ENCODE measurements at regions not wholly inside any gene's neighbourhood (a gene's known extent, or its start where the extent isn't known, plus 50 kb on each side); places are given as distances from the start of the nearest gene placed in this dataset.
"Not testable (repeated sequence)": the region's sequence is repeated elsewhere in the genome, so short reads cannot be mapped to it uniquely, and the experiment has no call there.

DNA sequence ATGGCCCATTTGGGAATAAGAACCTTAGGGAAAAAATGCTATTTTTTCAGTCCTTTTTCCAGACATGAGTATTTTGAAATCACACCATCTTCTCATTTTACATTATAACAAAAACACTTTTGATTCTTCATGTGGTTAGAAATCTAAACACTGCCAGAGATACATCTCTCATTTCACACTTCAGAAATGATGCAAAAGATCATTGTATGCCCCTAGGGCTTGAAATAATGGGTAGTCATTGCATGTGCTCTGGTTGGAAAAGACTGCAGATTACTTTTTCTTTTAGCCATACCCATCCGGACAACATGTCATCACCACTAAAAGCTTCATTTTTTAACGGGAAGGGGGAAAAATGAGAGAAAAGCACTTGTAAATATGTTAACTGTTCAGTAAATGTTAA lies 1152.2 kb upstream of the ADGRL4 start:
- Histone ChIP-seq H3K4me3 (ENCODE audit: low read length) (no peak overlapping the region), H3K4me1 (ENCODE audit: insufficient read depth, low read length) (no peaks in the 10 kb centered on the region), H3K36me3 (ENCODE audit: insufficient read depth, low read length) (no peaks in the 10 kb centered on the region), H3K9me3 (ENCODE audit: low read length) (no peaks in the 10 kb centered on the region), H3K27ac (ENCODE audit: low read depth, low read length) (no peak overlapping the region), H3K27me3 (ENCODE audit: insufficient read depth, low read length, poor library complexity, severe bottlenecking) (no peaks in the 10 kb centered on the region)
- Mint-ChIP-seq H3K27ac (no peak overlapping the region), H3K27me3 (no peaks in the 10 kb centered on the region), H3K36me3 (no peaks in the 10 kb centered on the region), H3K4me3 (no peak overlapping the region), H3K4me1 (no peaks in the 10 kb centered on the region), H3K9me3 (peaks cover 4 to 23% (median 17%) of the 10 kb centered on the region in 5 donors)
- DNase-seq, result no peak
- CTCF ChIA-PET, result no interaction called here
- POLR2A ChIA-PET, result no interaction called here

DNA sequence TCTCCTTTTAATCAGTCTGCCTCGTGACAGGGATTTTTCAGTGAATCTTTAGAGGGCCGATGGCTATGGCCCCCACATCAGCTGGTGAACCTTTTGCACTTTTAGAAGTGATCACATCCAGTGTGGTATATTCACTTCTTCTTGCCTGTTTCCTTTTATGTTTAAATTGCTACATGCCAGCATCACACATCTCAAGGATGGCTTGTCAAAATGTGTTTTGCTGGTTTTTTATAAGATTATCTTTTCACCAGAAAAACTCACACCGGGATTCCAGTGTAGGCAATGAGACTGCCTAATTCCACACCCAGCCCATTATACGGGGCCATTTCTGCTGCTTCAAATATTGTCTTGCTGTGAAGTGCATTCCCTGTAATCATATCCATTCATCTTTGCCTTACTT lies 1151.7 kb upstream of the ADGRL4 start:
- CTCF ChIA-PET, result no interaction called here

GRCh38 chr1:80155371-80155770 lies 1148.8 kb upstream of the ADGRL4 start:
- Histone ChIP-seq H3K27me3 (ENCODE audit: insufficient read depth, low read length, poor library complexity, severe bottlenecking) (no peaks in the 10 kb centered on the region), H3K4me1 (ENCODE audit: insufficient read depth, low read length) (no peaks in the 10 kb centered on the region), H3K9me3 (ENCODE audit: low read length) (no peaks in the 10 kb centered on the region), H3K27ac (ENCODE audit: low read depth, low read length) (no peak overlapping the region), H3K4me3 (ENCODE audit: low read length) (no peak overlapping the region), H3K36me3 (ENCODE audit: insufficient read depth, low read length) (no peaks in the 10 kb centered on the region)
- Mint-ChIP-seq H3K27ac (no peak overlapping the region), H3K9me3 (peaks cover 10 to 39% (median 16%) of the 10 kb centered on the region in 5 donors), H3K27me3 (no peaks in the 10 kb centered on the region), H3K4me1 (no peaks in the 10 kb centered on the region), H3K36me3 (peaks cover 0 to 3% (median 1%) of the 10 kb centered on the region in 3 donors), H3K4me3 (no peak overlapping the region)
- CTCF ChIA-PET, result no interaction called here
- POLR2A ChIA-PET, result no interaction called here
- no peak for DNase-seq

More for the DNA sequence above, 1151.7 kb upstream of the ADGRL4 start:
- POLR2A ChIA-PET, result no interaction called here
- no peak overlapping the region for H3K4me3 ChIP-seq (ENCODE audit: low read length)
- no peaks in the 10 kb centered on the region for H3K9me3 ChIP-seq (ENCODE audit: low read length)
- H3K4me1 ChIP-seq (ENCODE audit: insufficient read depth, low read length), result no peaks in the 10 kb centered on the region
- Mint-ChIP-seq H3K4me3 (no peak overlapping the region), H3K36me3 (no peaks in the 10 kb centered on the region), H3K9me3 (peaks cover 5 to 23% (median 17%) of the 10 kb centered on the region in 5 donors), H3K4me1 (no peaks in the 10 kb centered on the region), H3K27ac (no peak overlapping the region), H3K27me3 (no peaks in the 10 kb centered on the region)
- no peaks in the 10 kb centered on the region for H3K27me3 ChIP-seq (ENCODE audit: insufficient read depth, low read length, poor library complexity, severe bottlenecking)
- no peak for DNase-seq
- H3K36me3 ChIP-seq (ENCODE audit: insufficient read depth, low read length), result no peaks in the 10 kb centered on the region
- no peak overlapping the region for H3K27ac ChIP-seq (ENCODE audit: low read depth, low read length)

GRCh38 chr1:80154176-80154575 lies 1147.6 kb upstream of the ADGRL4 start:
- Mint-ChIP-seq H3K9me3 (peaks cover 4 to 30% (median 19%) of the 10 kb centered on the region in 5 donors), H3K27me3 (no peaks in the 10 kb centered on the region), H3K36me3 (peaks cover 0 to 3% (median 1%) of the 10 kb centered on the region in 3 donors), H3K4me3 (no peak overlapping the region), H3K27ac (no peak overlapping the region), H3K4me1 (no peaks in the 10 kb centered on the region)
- H3K4me3 ChIP-seq (ENCODE audit: low read length), result no peak overlapping the region
- no peaks in the 10 kb centered on the region for H3K36me3 ChIP-seq (ENCODE audit: insufficient read depth, low read length)
- no peak overlapping the region for H3K27ac ChIP-seq (ENCODE audit: low read depth, low read length)
- ChIA-PET POLR2A (no interaction called here), CTCF (no interaction called here)
- H3K4me1 ChIP-seq (ENCODE audit: insufficient read depth, low read length), result no peaks in the 10 kb centered on the region
- no peak for DNase-seq
- no peaks in the 10 kb centered on the region for H3K9me3 ChIP-seq (ENCODE audit: low read length)
- H3K27me3 ChIP-seq (ENCODE audit: insufficient read depth, low read length, poor library complexity, severe bottlenecking), result no peaks in the 10 kb centered on the region

DNA sequence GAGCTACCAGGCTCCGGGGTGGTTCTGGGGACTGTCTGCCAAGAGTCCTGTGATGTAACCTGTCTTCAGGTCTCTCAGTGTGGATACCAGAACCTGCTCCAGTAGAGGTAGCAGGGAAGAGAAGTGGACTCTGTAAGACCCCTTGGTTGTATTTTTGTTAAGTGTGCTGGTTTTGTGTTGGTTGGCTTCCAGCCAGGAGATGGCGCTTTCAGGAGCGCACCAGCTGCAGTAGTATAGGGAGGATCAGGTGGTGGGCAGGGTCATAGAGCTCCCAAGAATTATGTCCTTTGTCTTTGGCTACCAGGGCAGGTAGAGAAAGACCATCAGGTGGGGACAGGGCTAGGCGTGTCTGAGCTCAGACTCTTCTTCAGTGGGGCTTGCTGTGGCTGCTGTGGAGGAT lies 1147.2 kb upstream of the ADGRL4 start:
- H3K27ac Mint-ChIP-seq, result no peak overlapping the region
- no peaks in the 10 kb centered on the region for H3K9me3 ChIP-seq (ENCODE audit: low read length)
- no peaks in the 10 kb centered on the region for H3K27me3 ChIP-seq (ENCODE audit: insufficient read depth, low read length, poor library complexity, severe bottlenecking)
- H3K4me3 Mint-ChIP-seq, result no peak overlapping the region
- H3K36me3 Mint-ChIP-seq, result peaks cover 0 to 3% (median 1%) of the 10 kb centered on the region in 3 donors
- DNase-seq, result no peak
- H3K9me3 Mint-ChIP-seq, result peaks cover 4 to 30% (median 21%) of the 10 kb centered on the region in 5 donors
- ChIA-PET CTCF (no interaction called here), POLR2A (no interaction called here)
- H3K27me3 Mint-ChIP-seq, result no peaks in the 10 kb centered on the region
- H3K4me1 ChIP-seq (ENCODE audit: insufficient read depth, low read length), result no peaks in the 10 kb centered on the region
- H3K4me3 ChIP-seq (ENCODE audit: low read length), result no peak overlapping the region
- no peak overlapping the region for H3K27ac ChIP-seq (ENCODE audit: low read depth, low read length)
- H3K4me1 Mint-ChIP-seq, result no peaks in the 10 kb centered on the region
- no peaks in the 10 kb centered on the region for H3K36me3 ChIP-seq (ENCODE audit: insufficient read depth, low read length)

DNA sequence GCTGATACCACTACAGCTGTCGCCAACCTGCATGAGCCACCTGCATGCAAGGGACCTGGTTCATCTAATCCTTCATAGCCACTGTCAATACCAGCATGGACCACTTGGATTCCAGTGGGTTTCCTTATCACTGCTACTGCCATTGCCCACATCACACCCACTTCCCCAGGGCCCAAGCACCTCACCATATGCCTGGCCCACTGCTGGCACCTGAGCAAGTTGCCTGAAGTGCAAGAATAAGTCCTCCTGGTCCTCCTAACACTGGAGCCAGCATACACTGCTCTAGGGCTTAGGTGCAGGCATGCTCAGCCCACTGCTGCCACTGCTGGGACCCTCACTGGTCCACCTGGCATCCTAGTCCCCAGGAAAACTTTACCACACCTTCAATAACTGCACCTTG lies 1136.8 kb upstream of the ADGRL4 start:
- H3K27ac ChIP-seq (ENCODE audit: low read depth, low read length), result no peak overlapping the region
- no peaks in the 10 kb centered on the region for H3K4me1 Mint-ChIP-seq
- H3K9me3 Mint-ChIP-seq, result peaks cover 18 to 39% (median 27%) of the 10 kb centered on the region in 5 donors
- no peaks in the 10 kb centered on the region for H3K4me1 ChIP-seq (ENCODE audit: insufficient read depth, low read length)
- no peak overlapping the region for H3K4me3 ChIP-seq (ENCODE audit: low read length)
- peaks cover 0 to 2% (median 0%) of the 10 kb centered on the region in 3 donors for H3K36me3 Mint-ChIP-seq
- H3K9me3 ChIP-seq (ENCODE audit: low read length), result peaks cover 6% of the 10 kb centered on the region
- no peaks in the 10 kb centered on the region for H3K27me3 ChIP-seq (ENCODE audit: insufficient read depth, low read length, poor library complexity, severe bottlenecking)
- CTCF ChIA-PET, result no interaction called here
- H3K36me3 ChIP-seq (ENCODE audit: insufficient read depth, low read length), result no peaks in the 10 kb centered on the region
- POLR2A ChIA-PET, result no interaction called here
- no peak for DNase-seq
- no peaks in the 10 kb centered on the region for H3K27me3 Mint-ChIP-seq
- no peak overlapping the region for H3K4me3 Mint-ChIP-seq
- H3K27ac Mint-ChIP-seq, result no peak overlapping the region

- H3K27ac Mint-ChIP-seq; POLR2A ChIA-PET; DNase-seq; H3K36me3 Mint-ChIP-seq; H3K27ac ChIP-seq (ENCODE audit: low read depth, low read length); H3K27me3 ChIP-seq (ENCODE audit: insufficient read depth, low read length, poor library complexity, severe bottlenecking); CTCF ChIA-PET; H3K9me3 ChIP-seq (ENCODE audit: low read length); H3K36me3 ChIP-seq (ENCODE audit: insufficient read depth, low read length); H3K27me3 Mint-ChIP-seq; H3K4me3 ChIP-seq (ENCODE audit: low read length); H3K4me1 ChIP-seq (ENCODE audit: insufficient read depth, low read length); H3K4me1 Mint-ChIP-seq; H3K4me3 Mint-ChIP-seq: not testable (repeated sequence)
- H3K9me3 Mint-ChIP-seq, result peaks cover 13 to 18% (median 16%) of the 10 kb centered on the region in 5 donors
Measured at GRCh38 chr1:80137946-80138602, 1131.5 kb upstream of the ADGRL4 start.

GRCh38 chr1:80113168-80114038 lies 1106.9 kb upstream of the ADGRL4 start:
- no peak for DNase-seq
- ChIA-PET POLR2A (no interaction called here), CTCF (no interaction called here)
- no peaks in the 10 kb centered on the region for H3K36me3 ChIP-seq (ENCODE audit: insufficient read depth, low read length)
- H3K36me3 Mint-ChIP-seq, result no peaks in the 10 kb centered on the region
- H3K4me1 Mint-ChIP-seq, result no peaks in the 10 kb centered on the region
- no peak overlapping the region for H3K27ac Mint-ChIP-seq
- peaks cover 17 to 36% (median 31%) of the 10 kb centered on the region in 5 donors for H3K9me3 Mint-ChIP-seq
- H3K4me3 ChIP-seq (ENCODE audit: low read length), result no peak overlapping the region
- no peaks in the 10 kb centered on the region for H3K27me3 ChIP-seq (ENCODE audit: insufficient read depth, low read length, poor library complexity, severe bottlenecking)
- H3K27ac ChIP-seq (ENCODE audit: low read depth, low read length), result no peak overlapping the region
- no peaks in the 10 kb centered on the region for H3K9me3 ChIP-seq (ENCODE audit: low read length)
- H3K27me3 Mint-ChIP-seq, result peaks cover 0 to 2% of the 10 kb centered on the region in 2 donors
- no peaks in the 10 kb centered on the region for H3K4me1 ChIP-seq (ENCODE audit: insufficient read depth, low read length)
- no peak overlapping the region for H3K4me3 Mint-ChIP-seq
